ENCODE measurements at regions not wholly inside any gene's neighbourhood (a gene's known extent, or its start where the extent isn't known, plus 50 kb on each side); places are given as distances from the start of the nearest gene placed in this dataset.
A peak's percentile ranks its signal among the peaks of the same experiment; 100 is the strongest.

DNA sequence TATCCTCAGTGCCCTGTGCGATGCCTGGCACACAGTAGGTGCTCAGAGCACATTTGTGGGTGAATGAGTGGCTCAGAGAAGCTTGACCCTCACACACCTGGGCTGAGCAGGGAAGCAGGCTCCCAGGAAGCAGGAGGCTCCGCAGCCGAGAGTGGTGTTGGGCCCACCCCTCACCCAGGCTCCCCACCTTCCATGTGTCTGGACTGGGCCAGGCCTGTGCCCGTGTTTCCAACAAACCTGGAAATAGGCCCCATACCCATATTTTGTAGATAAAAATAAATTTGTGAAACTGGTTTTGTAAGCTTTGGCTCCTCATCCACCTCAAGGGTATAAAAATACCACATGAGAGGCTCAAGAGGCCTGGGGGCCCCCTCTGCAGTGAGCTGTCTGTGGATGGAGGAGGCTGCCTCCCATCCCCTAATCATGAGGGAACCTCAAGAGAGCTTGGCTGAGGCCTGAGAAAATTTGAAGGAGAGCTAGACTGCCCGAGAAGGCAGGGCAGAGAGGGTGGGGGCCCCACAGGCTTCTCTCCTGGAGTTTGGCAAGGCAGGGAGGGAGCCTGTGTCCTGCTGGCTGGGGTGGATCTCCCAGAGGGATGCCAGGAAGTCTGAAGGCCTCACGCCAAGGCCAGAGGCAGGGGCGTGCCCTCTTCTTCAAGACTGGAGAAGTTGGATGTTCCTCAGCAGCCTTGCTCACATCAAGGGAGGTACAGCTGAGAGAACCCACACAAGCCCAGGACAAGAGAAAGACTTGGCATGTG is 147.0 kb upstream of the NECTIN1 start:
- DNase-seq (ENCODE audit: low spot score) = no peak
- in situ Hi-C loops (cut with HindIII; ENCODE audit: low sequenced_read_pairs) = no loop called here

- in situ Hi-C loops (cut with HindIII; ENCODE audit: low sequenced_read_pairs) = no loop called here
- DNase-seq (ENCODE audit: low spot score) = no peak
Observed at GRCh38 chr11:119874660-119875238, 145.7 kb upstream of the NECTIN1 start.

DNA sequence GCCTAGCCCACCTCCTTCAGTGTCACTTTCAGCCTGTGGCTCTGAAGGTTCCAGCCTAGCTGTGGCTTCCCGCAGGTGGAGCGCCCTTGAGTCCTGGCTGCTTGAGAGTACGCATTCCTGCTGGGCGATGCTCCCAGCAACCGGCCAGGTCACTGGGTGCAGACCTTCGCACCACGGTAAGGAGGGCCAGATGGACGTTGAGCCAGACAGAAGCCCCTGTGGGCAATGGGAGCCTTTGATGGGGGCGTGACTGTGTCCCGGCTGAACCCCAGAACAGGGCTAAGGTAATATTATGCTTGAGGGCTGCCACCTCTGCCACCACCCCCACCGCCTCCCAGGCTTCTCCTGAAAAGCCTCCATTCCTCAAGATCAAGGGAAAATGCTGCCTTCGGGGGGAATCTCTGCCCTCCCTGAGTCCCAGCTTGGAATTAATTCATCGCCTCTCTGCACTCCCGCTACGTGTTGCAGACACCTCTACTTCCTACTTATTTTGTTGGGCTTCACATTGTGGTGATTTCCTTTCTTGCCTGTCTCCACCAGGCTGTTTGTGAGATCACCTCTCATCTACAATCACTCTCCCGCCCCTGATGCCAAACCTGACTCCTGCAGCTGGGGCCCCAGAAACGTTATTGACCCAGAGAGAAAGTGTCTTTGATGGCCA is 144.9 kb upstream of the NECTIN1 start:
- in situ Hi-C loops (cut with HindIII; ENCODE audit: low sequenced_read_pairs) = no loop called here
- no peak for DNase-seq (ENCODE audit: low spot score)

- in situ Hi-C loops (cut with HindIII; ENCODE audit: low sequenced_read_pairs) = no loop called here
- no peak for DNase-seq (ENCODE audit: low spot score)
Observed at GRCh38 chr11:119872611-119873310, 143.8 kb upstream of the NECTIN1 start.

GRCh38 chr11:119865661-119866156 is 136.7 kb upstream of the NECTIN1 start:
- in situ Hi-C loops (cut with HindIII; ENCODE audit: low sequenced_read_pairs) = no loop called here
- no peak for DNase-seq (ENCODE audit: low spot score)

- no peak for DNase-seq (ENCODE audit: low spot score)
- in situ Hi-C loops (cut with HindIII; ENCODE audit: low sequenced_read_pairs) = no loop called here
Observed at GRCh38 chr11:119864836-119865235, 135.8 kb upstream of the NECTIN1 start.

GRCh38 chr11:119863851-119864601 is 135.0 kb upstream of the NECTIN1 start:
- in situ Hi-C loops (cut with HindIII; ENCODE audit: low sequenced_read_pairs) = no loop called here
- peak; percentile 30 for DNase-seq (ENCODE audit: low spot score)

- DNase-seq (ENCODE audit: low spot score) = no peak
- in situ Hi-C loops (cut with HindIII; ENCODE audit: low sequenced_read_pairs) = no loop called here
Observed at GRCh38 chr11:119863236-119863635, 134.2 kb upstream of the NECTIN1 start.

DNA sequence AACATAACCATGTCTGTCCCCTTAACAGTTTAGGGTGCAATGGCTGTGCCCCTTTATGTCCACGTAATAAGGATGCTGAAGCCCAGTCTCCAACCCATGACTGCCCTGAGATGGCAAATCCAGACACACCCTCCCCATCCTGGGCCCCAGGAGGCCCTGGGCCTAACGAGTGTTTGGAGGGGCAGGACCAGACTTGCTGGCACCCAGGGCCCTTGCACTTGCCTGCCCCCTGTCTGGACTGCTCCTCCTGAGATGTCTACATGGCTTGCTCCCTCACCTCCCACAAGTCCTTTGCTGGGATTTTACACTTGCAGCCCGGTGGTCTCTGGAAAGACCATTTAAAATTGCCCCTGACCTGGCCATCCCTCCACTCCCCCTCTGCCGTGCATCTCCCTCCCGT is 132.2 kb upstream of the NECTIN1 start:
- in situ Hi-C loops (cut with HindIII; ENCODE audit: low sequenced_read_pairs) = no loop called here

GRCh38 chr11:119860561-119861094 is 131.6 kb upstream of the NECTIN1 start:
- in situ Hi-C loops (cut with HindIII; ENCODE audit: low sequenced_read_pairs) = no loop called here
- no peak for DNase-seq (ENCODE audit: low spot score)

More for the DNA sequence above, 132.2 kb upstream of the NECTIN1 start:
- no peak for DNase-seq (ENCODE audit: low spot score)

DNA sequence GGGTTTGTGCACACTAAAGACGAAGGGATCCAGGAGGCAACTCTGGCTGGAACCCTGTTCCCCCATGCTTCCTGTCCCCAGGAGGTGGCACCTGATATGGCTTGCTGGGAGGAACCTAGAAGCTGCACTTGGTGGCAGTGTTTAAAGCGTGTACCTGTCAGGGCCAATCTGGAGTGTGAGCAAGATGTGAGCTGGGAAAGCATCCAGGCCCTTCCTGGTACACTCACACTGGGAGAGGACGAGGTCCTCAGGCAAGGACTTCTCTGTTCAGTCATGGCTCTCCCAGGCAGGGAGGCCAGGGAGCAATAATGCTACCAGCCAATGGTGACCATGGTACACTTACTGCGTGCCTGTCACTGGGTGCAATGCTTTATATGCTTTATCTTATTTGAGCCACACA is 130.7 kb upstream of the NECTIN1 start:
- in situ Hi-C loops (cut with HindIII; ENCODE audit: low sequenced_read_pairs) = no loop called here
- peak; percentile 86 for DNase-seq (ENCODE audit: low spot score)

GRCh38 chr11:119858288-119858687 is 129.3 kb upstream of the NECTIN1 start:
- in situ Hi-C loops (cut with HindIII; ENCODE audit: low sequenced_read_pairs) = no loop called here
- DNase-seq (ENCODE audit: low spot score) = no peak

- DNase-seq (ENCODE audit: low spot score) = peak; percentile 72
- in situ Hi-C loops (cut with HindIII; ENCODE audit: low sequenced_read_pairs) = no loop called here
Observed at GRCh38 chr11:119856681-119857485, 127.9 kb upstream of the NECTIN1 start.

DNA sequence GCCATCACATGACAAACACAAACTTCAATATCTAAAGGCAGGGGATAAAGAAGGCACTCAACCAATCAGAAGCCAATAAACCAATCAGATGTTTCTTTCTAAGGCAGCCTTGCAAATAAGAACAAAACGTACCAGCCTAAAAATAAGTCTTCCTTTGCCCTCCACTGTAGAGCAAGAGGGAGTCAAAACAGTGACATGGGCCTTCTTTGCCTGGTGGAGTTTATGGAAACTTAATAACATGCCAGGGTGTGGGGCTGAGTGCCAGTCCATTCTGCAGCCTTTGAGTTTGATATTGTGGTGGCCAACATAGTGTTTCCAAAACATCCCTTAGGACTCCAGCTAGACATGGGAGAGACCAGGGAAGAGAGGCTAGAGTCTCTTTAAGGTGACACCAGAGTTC is 126.1 kb upstream of the NECTIN1 start:
- in situ Hi-C loops (cut with HindIII; ENCODE audit: low sequenced_read_pairs) = no loop called here
- DNase-seq (ENCODE audit: low spot score) = no peak

DNA sequence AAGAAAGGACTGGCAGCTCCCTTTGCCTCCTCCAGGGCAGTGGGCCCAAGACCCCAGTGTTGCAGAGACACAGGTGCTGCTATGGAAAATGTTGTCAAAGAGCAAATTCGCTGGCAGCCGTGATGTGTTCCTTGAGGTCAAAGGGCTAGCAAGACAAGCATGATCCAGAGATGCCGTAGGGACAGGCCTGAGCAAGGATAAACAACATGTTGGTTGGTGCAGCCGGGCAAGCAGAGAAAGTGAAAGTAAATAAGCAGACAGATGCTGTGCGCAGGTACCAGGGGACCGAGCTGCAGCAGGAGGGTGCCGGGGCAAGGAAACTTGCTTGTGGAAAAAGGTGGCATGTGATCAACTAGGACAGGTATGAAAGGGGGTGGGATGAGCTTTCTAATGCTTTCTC is 125.5 kb upstream of the NECTIN1 start:
- in situ Hi-C loops (cut with HindIII; ENCODE audit: low sequenced_read_pairs) = no loop called here
- DNase-seq (ENCODE audit: low spot score) = no peak

DNA sequence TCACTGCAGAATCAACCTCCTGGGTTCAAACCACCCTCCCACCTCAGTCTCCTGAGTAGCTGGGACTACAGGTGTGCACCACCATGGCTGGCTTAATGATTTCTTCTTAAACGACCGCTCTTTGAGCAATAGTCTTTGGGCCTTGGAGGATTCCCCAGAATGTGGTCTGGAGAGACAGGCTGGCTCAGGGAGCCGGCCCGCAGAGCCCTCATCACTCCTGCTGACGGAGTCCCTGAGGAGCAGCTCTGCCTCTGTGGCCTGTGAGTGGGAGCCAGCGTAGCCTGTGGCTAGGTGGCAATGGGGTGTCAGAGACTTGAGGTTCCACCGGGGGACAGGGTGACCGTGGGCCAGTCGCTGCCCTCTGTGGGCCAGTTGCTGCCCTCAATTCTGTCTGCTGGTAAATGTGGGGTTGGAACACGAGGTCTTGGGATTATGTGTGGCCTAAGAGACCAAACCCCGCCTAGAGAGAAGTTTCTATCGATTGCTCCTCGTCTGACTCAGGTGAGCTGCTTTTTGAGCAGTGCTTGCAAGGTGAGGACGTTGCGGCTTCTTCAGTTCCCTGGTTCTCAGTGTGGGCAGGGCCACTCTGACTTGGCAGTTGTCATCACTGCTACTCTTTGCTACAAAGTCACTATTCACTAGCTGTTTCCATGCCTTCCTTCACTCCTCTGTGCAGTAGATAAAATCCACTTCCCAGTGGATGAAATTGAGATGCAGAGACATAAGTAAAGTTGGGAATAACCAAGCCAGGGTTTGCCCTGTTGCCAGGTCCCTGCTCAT is 124.8 kb upstream of the NECTIN1 start:
- in situ Hi-C loops (cut with HindIII; ENCODE audit: low sequenced_read_pairs) = no loop called here
- no peak for DNase-seq (ENCODE audit: low spot score)

- DNase-seq (ENCODE audit: low spot score) = no peak
- in situ Hi-C loops (cut with HindIII; ENCODE audit: low sequenced_read_pairs) = no loop called here
Observed at GRCh38 chr11:119852741-119853140, 123.7 kb upstream of the NECTIN1 start.
